ENCODE measurements at regions not wholly inside any gene's neighbourhood (a gene's known extent, or its start where the extent isn't known, plus 50 kb on each side); places are given as distances from the start of the nearest gene placed in this dataset.
"Not testable (repeated sequence)": the region's sequence is repeated elsewhere in the genome, so short reads cannot be mapped to it uniquely, and the experiment has no call there.

- DNase-seq (ENCODE audit: low read depth in 2 of 2): not testable (repeated sequence)
Measured at GRCh38 chr18:2166876-2167275, 404.4 kb downstream of the METTL4 start.

GRCh38 chr18:2168022-2168421 is 403.3 kb downstream of the METTL4 start:
- no peak for DNase-seq (ENCODE audit: low read depth in 2 of 2)

DNA sequence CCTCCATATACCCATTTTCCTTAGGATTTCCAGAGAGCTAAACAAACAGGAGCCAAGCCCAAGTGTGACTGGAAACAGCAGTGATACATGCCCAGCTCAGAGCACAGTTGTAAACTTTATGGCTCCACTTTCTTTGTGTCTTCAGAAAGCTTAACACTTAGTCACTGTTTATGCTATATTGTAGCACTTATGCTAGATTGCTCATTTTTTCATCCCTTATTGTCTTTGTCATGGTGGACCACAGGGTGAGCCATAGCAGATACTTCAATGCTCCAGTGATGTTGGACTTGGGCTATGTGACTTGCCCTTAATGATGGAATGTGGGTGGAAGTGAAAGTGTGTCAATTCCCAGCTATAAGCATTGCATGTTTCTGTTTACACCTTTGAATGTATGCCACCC is 401.6 kb downstream of the METTL4 start:
- DNase-seq (ENCODE audit: low read depth in 2 of 2): no peak

DNA sequence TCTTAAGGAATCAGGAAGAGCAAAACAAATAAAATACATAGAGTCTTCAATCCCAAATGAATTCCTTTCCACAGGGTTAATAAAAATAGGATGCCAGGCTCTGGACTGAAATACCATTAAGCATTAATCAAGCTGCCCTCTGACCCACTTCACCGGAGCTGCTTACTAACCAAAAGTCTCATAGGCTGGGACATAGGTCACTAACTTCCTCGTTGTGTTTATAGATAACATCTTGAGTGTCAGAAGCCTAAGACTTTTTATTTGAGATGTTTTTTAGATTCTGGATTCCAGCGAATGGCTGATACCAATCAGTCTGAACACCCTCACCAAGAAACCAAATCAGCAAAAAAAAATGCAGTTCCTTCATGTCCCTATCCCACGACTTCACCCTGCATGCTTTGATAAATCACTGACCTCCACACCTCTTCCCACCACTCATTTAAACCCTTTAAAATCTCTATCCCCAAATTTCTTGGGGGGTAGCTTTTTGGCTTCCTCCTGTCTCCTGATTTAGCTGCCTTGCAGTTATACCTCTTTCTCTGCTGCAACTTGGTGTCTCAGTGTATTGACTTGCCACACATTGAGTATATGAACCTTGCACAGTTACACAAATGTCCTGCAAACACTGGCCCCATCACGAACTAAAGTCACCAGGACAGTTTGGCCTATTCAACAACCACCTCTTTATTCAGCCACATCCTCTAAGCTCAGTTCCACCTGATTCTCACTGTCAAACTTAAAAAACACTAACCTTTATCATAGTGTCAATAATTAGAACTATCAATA is 399.3 kb downstream of the METTL4 start:
- DNase-seq (ENCODE audit: low read depth in 2 of 2): no peak

DNA sequence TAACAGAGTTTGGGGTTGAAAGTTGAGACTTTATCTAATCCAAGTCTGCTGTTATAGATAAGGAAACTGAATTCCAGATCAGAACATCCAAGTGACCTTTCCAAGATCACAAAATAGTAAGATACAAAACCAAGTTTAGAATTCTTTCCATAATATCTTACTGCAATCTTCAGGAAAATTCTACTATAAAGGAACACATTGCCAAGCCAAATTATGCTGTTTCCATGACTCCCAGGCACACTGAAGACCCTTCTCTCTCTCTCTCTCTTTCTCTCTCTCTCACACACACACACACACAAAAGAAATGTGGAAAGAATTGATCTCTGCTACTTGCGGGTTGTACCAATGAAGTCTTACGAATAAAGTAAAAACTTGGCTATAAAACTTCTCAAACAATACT is 398.4 kb downstream of the METTL4 start:
- no peak for DNase-seq (ENCODE audit: low read depth in 2 of 2)

DNA sequence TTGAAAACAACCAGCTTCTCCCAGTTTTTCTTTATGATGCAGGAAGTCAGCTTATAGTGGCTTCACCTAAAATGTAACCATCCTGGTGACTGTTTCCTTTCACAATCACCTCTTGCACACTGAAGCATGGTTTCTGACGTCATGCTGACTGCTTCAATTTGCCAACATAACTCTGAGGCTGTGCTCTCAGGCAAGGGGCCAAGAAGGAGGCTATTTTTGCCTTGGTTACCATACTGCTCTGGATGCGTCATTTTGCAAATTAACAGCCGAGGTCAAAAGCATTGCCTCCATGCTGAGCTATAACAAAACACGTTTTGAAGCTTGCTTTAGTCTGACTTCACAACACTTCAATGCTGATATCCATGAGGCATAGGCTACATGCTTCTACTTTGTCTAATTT is 397.8 kb downstream of the METTL4 start:
- peak; percentile 26 to 40 for DNase-seq (ENCODE audit: low read depth in 2 of 2)

GRCh38 chr18:2178036-2178435 is 393.3 kb downstream of the METTL4 start:
- no peak for DNase-seq (ENCODE audit: low read depth in 2 of 2)

DNA sequence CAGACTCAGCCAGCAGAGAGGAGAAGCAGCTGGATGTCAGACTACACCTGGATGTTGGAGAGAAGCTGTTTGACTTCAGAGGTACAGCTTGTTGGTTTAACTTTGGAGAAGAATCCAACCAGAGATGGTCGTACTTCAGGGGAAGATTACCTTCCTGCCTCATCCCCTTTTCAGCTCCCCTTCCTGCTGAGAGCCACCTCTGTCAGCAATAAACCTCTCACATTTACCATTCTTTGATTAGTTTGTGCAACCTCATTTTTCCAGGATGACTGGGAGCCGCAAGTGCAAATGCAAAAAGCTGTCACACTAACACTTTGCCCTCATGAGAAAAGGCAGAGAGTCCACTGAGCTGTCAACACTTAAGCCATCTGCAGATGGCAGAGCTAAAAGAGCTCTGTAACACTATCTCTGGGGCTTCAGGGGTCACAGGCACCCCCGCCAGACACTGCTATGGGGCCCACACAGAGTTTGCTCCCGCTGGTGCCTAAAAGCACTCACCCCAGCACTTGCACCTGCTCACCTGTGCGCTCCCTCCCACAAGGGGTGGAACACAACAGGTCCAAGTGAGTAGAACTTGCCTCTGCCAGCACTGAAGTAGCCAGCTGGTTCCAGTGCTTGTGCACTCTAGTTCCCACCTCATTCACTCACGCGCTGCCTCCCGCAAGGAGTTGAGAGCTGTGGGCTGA is 391.7 kb downstream of the METTL4 start:
- no peak for DNase-seq (ENCODE audit: low read depth in 2 of 2)

- DNase-seq (ENCODE audit: low read depth in 2 of 2): no peak
Measured at GRCh38 chr18:2180586-2180985, 390.7 kb downstream of the METTL4 start.

- DNase-seq (ENCODE audit: low read depth in 2 of 2): no peak
Measured at GRCh38 chr18:2183432-2183831, 387.9 kb downstream of the METTL4 start.

DNA sequence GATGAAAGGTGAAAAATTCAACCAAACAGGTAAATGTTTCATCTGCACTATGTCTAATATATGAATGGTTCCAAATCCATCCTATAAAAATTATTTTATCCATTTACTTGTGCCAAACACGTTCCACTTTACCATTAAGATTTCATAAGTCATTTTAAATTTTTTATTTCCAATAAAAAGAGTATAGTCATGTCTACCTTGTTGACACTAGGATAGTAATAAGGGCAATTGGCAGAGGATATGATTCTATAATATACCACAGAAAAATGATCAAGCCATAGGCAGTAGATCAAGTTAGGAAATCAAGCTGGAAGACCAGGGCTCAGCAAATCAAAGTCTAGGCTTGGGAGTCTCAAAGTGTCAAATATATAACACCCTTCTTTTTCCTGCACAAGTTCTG is 384.3 kb downstream of the METTL4 start:
- DNase-seq (ENCODE audit: low read depth in 2 of 2): no peak

DNA sequence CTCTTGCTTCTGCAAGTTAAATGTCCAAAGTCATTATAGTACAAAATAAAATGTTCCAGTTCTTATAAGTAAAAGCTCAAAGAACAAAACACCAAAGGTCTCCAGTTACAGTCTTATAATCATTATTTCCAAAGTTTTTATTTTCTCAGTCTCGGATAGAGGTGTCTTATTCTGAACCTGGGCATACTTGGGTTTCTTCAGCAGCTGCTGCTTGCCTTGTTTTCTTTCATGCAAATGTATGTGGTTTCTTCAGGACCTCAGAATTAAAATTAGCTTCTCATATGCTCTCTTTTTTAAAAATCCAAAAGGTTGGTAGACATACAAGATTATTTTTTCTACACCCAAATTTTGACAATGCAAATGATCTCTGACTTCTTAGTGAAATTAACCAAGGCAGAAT is 383.0 kb downstream of the METTL4 start:
- DNase-seq (ENCODE audit: low read depth in 2 of 2): no peak

- DNase-seq (ENCODE audit: low read depth in 2 of 2): no peak
Measured at GRCh38 chr18:2191180-2191790, 380.0 kb downstream of the METTL4 start.

DNA sequence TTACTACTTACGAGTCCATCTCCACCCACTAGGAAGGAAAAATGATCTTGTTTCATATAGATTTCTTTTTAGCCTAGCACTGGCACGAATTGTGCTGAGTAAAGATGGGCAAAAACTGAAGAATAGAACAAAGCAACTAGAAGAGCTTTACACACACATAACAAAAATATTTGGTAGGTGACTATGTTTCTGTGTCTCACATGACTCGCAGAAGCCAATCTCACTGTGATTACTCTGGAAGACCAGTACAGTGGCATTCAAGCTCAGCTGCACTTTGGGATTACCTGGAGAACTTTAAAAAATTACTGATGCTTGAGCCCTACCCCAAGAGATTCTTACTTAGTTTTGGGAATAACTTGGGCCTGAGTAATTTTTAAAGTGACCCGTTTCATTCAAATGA is 378.7 kb downstream of the METTL4 start:
- DNase-seq (ENCODE audit: low read depth in 2 of 2): no peak

DNA sequence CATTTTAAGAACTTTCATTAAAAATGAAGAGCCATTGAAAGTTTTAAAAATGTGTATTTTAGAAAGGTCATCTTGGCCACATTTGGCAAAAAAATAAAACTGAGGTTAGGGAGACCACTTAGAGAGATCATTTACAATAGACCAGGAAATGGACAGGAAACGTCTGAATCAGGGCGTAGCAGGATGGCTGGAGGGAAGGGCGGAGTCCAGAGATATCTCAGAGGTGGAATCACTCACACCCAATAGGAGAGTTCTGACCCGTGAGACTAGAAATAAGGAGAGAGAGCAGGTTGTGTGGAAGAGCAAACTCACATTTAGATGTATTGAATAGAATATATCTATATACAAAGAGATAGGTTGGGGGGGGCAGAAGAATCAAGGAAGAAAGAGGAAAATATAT is 373.4 kb downstream of the METTL4 start:
- DNase-seq (ENCODE audit: low read depth in 2 of 2): no peak

DNA sequence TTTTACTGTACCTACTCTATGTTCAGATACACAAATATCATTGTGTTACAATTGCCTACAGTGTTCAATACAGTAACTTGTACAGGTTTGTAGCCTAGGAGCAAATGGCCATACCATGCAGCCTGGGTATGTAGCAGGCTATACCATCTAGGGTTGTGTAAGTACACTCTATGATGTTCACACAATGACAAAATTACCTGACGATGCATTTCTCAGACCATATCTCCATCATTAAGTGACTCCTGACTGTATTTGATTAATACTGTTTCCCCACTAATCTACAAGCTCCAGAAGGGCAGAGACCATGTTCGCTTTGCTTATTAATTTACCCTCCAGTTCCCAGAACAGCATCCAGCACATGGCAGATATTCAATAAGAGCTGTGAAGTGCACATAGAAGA is 372.2 kb downstream of the METTL4 start:
- DNase-seq (ENCODE audit: low read depth in 2 of 2): no peak

- no peak for DNase-seq (ENCODE audit: low read depth in 2 of 2)
Measured at GRCh38 chr18:2201036-2201600, 370.2 kb downstream of the METTL4 start.

DNA sequence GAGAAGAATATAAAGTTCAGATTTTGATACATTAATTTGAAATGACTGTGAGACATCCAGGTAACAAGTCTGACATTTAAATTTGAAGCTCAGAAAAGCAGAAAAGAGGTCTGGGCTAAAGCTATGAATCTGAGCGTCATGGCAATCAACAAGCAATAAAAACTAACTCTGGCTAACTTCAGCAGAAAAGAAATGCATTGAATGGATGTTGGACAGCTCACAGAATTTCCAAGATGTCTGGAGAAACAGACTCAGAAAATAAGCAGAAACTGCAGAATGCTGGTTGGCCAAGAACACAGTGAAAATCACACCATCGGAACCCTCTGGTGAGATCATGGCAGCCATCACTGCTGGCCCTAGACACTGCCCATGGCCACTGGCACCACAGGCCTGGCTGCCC is 366.6 kb downstream of the METTL4 start:
- no peak for DNase-seq (ENCODE audit: low read depth in 2 of 2)

- DNase-seq (ENCODE audit: low read depth in 2 of 2): no peak
Measured at GRCh38 chr18:2207294-2207693, 364.0 kb downstream of the METTL4 start.

GRCh38 chr18:2212598-2213205 is 358.6 kb downstream of the METTL4 start:
- DNase-seq (ENCODE audit: low read depth in 2 of 2): no peak

GRCh38 chr18:2213905-2214304 is 357.4 kb downstream of the METTL4 start:
- DNase-seq (ENCODE audit: low read depth in 2 of 2): no peak

DNA sequence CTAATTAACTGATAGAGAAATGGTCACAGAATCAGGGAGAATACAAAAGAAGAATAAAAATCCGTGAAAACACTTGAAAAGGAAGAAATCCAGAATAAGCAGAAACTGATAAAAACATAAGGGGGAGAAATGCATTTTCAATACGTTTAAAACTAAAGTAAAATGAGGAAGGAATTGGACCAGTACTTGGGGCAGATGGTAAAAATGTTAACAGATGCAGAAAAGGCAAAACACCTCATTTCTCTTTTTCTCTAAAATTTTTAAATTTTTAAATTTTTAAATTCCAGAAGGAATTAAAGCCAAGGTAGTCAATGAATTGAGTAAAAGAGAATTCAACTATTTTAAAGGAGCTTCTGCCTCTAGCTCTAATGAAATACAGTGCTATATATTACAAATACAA is 353.9 kb downstream of the METTL4 start:
- DNase-seq (ENCODE audit: low read depth in 2 of 2): no peak

Data from fibroblast of skin of left biceps (primary cell).